ENCODE measurements at regions not wholly inside any gene's neighbourhood (a gene's known extent, or its start where the extent isn't known, plus 50 kb on each side); places are given as distances from the start of the nearest gene placed in this dataset.

DNA sequence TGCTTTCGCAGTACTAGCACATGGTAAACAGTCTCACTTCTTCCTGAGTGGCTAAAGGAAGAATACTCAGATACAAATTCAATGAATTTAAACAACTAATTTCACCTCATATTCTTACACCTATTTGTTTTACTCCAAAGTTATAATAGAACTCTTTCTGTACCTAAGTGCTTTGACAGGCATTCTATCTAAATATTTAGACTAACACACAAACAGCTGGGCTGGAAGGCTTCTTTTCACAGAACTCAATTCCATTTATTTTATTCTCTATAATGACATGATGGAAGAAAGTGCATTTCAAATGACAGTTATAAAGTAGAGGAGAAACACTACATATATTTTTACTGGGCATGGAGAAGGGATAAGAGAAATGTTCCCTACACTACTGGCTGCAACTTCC, 384.9 kb upstream of the SPTLC3 start:
- TF ChIP-seq, protein P1, sequence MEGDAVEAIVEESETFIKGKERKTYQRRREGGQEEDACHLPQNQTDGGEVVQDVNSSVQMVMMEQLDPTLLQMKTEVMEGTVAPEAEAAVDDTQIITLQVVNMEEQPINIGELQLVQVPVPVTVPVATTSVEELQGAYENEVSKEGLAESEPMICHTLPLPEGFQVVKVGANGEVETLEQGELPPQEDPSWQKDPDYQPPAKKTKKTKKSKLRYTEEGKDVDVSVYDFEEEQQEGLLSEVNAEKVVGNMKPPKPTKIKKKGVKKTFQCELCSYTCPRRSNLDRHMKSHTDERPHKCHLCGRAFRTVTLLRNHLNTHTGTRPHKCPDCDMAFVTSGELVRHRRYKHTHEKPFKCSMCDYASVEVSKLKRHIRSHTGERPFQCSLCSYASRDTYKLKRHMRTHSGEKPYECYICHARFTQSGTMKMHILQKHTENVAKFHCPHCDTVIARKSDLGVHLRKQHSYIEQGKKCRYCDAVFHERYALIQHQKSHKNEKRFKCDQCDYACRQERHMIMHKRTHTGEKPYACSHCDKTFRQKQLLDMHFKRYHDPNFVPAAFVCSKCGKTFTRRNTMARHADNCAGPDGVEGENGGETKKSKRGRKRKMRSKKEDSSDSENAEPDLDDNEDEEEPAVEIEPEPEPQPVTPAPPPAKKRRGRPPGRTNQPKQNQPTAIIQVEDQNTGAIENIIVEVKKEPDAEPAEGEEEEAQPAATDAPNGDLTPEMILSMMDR (IDR thresholded peaks at IDR 0.05; ENCODE audit: poor library complexity) = no peak
- TF ChIP-seq EZH2phosphoT487 (IDR thresholded peaks at IDR 0.05; ENCODE audit: low read depth, severe bottlenecking, unreplicated experiment) (no peak), EZH2 (IDR thresholded peaks at IDR 0.05; ENCODE audit: borderline replicate concordance) (no peak)

All from hepatocyte (in vitro differentiated cells).